ENCODE measurements at regions not wholly inside any gene's neighbourhood (a gene's known extent, or its start where the extent isn't known, plus 50 kb on each side); places are given as distances from the start of the nearest gene placed in this dataset.

DNA sequence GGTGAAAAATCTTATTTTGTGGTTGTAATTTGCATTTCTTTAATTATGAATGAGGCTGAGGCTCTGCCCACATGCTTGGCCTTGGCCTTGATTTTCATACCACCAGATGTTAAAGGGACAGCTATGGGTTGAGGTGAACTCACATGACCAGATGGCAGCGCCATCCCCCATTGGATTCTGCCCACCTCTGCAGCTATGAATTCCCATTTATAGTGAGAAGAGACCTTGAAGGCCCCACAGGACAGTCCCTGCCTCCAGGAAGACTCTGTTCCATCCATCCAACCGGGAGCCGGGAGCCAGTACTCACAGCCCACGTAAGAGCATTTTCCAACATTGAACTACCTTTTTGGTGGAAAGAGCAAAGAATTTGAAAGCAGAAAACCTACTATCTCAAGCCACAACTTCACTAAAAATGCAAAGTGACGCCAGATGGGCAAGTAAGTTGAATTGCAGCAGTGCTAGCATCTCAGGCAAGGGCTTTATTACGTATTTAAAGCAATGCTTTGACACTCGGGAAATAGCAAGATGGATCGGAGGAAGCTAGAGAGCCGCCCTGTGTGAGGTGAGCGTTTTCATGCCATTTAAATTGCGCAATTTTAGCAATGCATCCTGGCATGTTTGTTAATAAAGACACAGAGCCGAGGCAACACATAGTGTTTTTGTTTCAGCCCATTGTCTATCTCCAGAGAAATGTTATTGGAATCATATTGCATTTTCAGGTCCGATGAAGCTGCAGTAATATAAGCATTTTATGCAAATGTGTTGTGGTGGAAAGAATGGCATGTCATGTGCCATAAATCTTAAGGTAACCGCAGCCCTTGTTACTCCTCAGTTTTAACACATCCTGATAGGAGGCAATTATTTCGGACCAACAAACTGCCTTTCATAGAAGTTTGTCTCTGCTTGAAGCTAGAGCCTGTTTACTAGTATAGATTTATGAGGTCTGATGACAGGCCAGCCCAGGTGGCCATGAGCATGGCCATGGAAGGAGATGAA, 273.4 kb upstream of the TNRC6C start:
- Mint-ChIP-seq H3K36me3 (ENCODE audit: low read depth) (peaks cover 2% of the 10 kb centered on the region), H3K4me1 (peaks cover 2% of the 10 kb centered on the region), H3K27ac (no peak overlapping the region), H3K27me3 (no peaks in the 10 kb centered on the region), H3K4me3 (no peak overlapping the region)
- ATAC-seq, result no peak
- no peak for DNase-seq
- no peaks in the 10 kb centered on the region for H3K9me3 ChIP-seq (ENCODE audit: control insufficient read depth, low read length, poor library complexity, severe bottlenecking)

DNA sequence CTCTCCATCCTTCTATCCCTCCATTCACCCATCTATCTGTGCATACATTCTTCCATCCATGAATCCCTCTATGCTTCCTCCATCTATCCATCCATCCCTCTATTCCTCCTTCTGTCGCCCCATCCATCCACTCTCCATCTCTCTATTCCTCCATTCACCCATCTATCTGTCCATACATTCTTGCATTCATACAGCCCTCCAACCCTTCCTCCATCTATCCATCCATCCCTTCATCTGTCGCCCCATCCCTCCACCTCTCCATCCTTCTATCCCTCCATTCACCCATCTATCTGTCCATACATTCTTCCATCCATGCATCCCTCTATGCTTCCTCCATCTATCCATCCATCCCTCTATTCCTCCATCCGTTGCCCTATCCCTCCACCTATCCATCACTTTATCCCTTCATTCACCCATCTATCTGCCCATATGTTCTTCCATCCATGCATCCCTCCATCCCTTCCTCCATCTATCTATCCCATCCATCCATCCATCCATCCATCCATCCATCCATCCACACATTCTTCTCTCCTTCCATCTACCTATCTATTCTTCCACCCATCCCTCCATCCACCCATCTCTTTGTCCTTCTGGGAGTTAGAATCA, 272.5 kb upstream of the TNRC6C start:
- ATAC-seq (no peak), DNase-seq (no peak)
- Mint-ChIP-seq H3K4me1 (peaks cover 7% of the 10 kb centered on the region), H3K4me3 (no peak overlapping the region), H3K27me3 (no peaks in the 10 kb centered on the region), H3K27ac (no peak overlapping the region), H3K36me3 (ENCODE audit: low read depth) (peaks cover 2% of the 10 kb centered on the region)
- no peaks in the 10 kb centered on the region for H3K9me3 ChIP-seq (ENCODE audit: control insufficient read depth, low read length, poor library complexity, severe bottlenecking)

DNA sequence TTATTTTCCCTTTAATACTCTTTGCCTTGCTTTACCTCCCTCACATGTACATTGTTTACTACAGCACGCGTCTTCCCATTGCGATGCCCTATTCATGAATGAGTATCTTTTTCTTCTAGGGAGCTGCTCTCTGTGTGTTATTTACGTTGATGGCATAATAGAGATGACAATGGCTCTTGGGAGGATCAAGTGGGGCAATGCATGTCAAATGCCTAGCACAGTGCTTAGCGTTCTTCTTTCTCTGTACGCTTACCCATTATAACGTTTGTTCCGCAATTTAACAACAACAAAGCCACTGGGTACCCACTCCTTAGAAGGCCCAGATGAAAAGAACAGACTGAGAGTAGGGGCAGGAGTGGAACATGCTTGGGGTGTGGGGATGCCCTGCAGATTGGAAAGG, 271.6 kb upstream of the TNRC6C start:
- DNase-seq, result no peak
- no peaks in the 10 kb centered on the region for H3K9me3 ChIP-seq (ENCODE audit: control insufficient read depth, low read length, poor library complexity, severe bottlenecking)
- peaks cover 2% of the 10 kb centered on the region for H3K36me3 Mint-ChIP-seq (ENCODE audit: low read depth)
- ATAC-seq, result no peak
- H3K4me1 Mint-ChIP-seq, result peaks cover 16% of the 10 kb centered on the region
- no peaks in the 10 kb centered on the region for H3K27me3 Mint-ChIP-seq
- no peak overlapping the region for H3K4me3 Mint-ChIP-seq
- H3K27ac Mint-ChIP-seq, result no peak overlapping the region

DNA sequence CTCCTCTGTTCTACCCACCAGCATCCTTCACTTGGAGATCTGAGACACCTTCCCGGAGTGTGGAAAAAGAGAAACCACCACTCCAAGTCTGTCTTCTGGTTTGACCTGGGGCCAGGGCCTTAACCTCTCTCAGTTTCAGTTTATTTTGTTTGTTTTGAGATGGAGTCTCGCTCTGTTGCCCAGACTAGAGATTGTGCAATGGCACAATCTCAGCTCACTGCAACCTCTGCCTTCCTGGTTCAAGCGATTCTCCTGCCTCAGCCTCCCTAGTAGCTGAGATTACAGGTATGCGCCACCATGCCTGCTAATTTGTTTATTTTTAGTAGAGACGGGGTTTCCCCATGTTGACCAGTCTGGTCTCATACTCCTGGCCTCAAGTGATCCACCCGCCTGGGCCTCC, 271.1 kb upstream of the TNRC6C start:
- H3K27ac Mint-ChIP-seq, result no peak overlapping the region
- DNase-seq (no peak), ATAC-seq (no peak)
- peaks cover 20% of the 10 kb centered on the region for H3K4me1 Mint-ChIP-seq
- no peaks in the 10 kb centered on the region for H3K9me3 ChIP-seq (ENCODE audit: control insufficient read depth, low read length, poor library complexity, severe bottlenecking)
- no peak overlapping the region for H3K4me3 Mint-ChIP-seq
- H3K27me3 Mint-ChIP-seq, result no peaks in the 10 kb centered on the region
- peaks cover 2% of the 10 kb centered on the region for H3K36me3 Mint-ChIP-seq (ENCODE audit: low read depth)

DNA sequence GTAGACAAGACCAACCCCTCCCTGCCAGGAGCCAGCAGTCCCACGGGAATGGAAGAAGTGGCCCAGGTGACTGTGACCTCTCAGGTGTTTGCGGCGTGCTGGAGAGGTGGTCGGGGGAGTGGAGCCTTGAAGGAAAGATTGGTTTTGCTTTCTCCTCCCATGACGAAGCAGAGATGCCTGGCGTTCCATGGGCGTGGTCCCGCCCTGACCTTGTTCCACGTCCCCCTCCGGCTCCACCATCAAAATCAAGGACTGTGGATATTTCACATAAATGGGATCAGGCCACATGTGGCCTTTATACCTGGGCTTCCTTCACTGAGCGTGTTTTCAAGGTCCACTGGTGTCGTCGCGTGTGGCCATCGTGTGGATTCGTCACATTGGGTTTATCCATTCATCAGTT, 270.6 kb upstream of the TNRC6C start:
- H3K27ac Mint-ChIP-seq, result no peak overlapping the region
- no peaks in the 10 kb centered on the region for H3K9me3 ChIP-seq (ENCODE audit: control insufficient read depth, low read length, poor library complexity, severe bottlenecking)
- ATAC-seq, result no peak
- no peaks in the 10 kb centered on the region for H3K27me3 Mint-ChIP-seq
- no peak for DNase-seq
- H3K4me3 Mint-ChIP-seq, result no peak overlapping the region
- H3K4me1 Mint-ChIP-seq, result peaks cover 24% of the 10 kb centered on the region
- H3K36me3 Mint-ChIP-seq (ENCODE audit: low read depth), result peaks cover 2% of the 10 kb centered on the region

DNA sequence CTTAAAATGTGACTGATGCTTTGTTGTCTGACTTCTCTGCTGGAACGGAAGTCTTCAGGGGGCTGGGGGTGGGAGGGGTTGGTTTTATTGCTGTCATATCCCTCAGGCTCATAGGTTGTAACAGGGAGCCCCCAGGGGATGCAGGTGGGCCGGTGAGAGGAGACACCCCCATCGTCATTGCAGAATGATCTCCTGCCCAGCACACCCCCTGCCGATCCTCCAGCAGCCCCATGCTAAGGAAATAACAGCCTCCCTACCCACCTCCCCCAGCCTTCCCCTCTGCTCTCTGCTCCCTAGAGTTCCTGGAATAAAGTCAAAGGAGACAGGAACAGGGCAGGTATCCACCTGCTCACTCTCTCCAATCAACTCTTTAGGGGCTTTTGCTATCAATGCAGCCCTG, 270.1 kb upstream of the TNRC6C start:
- DNase-seq (no peak), ATAC-seq (no peak)
- no peak overlapping the region for H3K27ac Mint-ChIP-seq
- H3K36me3 Mint-ChIP-seq (ENCODE audit: low read depth), result peaks cover 2% of the 10 kb centered on the region
- H3K4me1 Mint-ChIP-seq, result peaks cover 28% of the 10 kb centered on the region
- H3K4me3 Mint-ChIP-seq, result no peak overlapping the region
- H3K27me3 Mint-ChIP-seq, result no peaks in the 10 kb centered on the region
- no peaks in the 10 kb centered on the region for H3K9me3 ChIP-seq (ENCODE audit: control insufficient read depth, low read length, poor library complexity, severe bottlenecking)

DNA sequence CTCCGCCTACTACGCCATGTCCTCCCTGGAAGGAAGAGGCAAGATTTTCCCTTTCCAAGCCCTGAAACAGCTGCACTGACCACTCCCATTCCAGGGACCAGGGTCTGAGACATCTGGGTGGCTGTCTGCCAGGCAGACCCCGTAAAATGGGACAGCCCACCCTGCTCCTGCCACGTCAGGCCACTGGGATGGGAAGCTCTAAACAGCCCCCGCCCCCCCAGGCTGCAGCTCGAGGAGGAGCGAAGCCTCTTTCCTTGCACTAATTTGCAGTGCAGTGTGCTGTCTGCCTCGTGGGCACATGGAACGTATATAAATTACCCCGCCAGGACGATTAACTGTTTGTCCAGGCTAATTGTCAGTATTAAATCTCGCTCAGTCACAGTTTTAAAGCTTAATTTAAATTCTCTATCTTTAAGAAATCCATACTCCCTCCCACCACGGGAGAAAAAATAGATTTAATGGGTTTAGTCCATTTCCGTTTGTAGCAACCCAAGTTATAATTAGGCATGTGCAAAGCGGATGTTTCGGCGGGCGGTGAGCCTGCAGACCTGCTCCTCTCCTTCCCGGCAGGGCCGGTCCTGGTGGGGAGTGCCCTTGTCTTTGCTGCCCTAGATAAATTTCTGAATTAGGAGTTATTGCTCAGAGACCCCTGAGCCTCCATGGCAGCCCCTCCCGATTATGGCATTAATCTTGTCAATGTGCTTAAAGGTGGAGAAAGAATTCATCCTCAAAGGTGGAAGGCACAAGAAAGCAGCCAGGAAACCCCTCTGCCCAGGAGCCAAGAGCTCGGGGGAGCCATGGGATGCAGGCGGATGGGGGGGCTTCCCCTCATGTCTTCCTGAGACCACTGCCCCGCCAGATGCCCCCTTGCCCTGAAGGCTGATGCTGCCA, 268.0 kb upstream of the TNRC6C start:
- no peak for DNase-seq
- Mint-ChIP-seq H3K27ac (peak overlapping the region; percentile 91), H3K27me3 (peaks cover 4% of the 10 kb centered on the region), H3K4me1 (peaks cover 41% of the 10 kb centered on the region), H3K4me3 (peak overlapping the region; percentile 67), H3K36me3 (ENCODE audit: low read depth) (peaks cover 2% of the 10 kb centered on the region)
- no peak for ATAC-seq
- no peaks in the 10 kb centered on the region for H3K9me3 ChIP-seq (ENCODE audit: control insufficient read depth, low read length, poor library complexity, severe bottlenecking)

DNA sequence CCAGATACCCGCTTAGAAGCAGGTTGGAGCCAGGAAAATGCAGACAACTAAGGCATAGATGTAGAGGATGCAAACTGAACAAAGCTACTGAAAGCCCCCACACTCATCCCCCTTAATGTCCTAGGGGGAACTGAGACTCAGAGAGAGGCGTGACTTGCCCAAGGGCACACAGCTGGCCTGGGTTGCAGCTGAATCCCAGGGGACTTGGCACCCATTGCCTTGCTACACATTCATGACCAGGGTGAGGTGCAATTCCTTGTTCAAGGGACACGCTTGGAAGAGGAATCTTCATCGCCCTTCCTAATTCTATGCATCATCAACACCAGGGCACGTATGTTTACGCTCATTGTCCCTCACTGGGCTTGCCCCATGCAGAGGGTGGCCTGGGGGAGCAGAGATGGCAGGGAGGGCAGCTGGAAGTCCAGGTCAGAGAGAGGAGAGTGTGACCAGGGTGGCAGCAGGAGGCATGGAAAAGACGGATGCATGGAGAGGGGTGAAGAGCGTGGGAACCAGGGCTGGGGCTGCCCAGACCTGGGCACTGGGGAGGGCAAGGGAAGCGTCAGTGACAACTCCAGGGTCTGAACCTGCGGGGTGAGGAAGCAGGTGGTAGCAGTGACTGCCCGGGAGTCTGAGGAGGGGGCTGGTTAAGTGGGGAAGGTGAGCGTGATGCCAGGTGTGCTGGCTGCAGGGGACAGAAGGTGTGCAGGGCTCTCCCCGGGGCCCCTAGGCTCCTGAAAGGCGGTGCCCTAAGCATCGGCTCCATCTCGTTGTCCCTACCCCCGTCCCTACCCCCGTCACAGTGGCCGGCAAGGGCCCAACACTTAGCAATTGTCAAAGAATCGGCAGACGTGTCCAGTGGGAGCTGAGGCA, 267.1 kb upstream of the TNRC6C start:
- H3K27me3 Mint-ChIP-seq, result peaks cover 8% of the 10 kb centered on the region
- DNase-seq, result no peak
- H3K4me3 Mint-ChIP-seq, result peak overlapping the region; percentile 67
- H3K36me3 Mint-ChIP-seq (ENCODE audit: low read depth), result peaks cover 2% of the 10 kb centered on the region
- ATAC-seq, result no peak
- H3K9me3 ChIP-seq (ENCODE audit: control insufficient read depth, low read length, poor library complexity, severe bottlenecking), result no peaks in the 10 kb centered on the region
- peaks cover 49% of the 10 kb centered on the region for H3K4me1 Mint-ChIP-seq
- H3K27ac Mint-ChIP-seq, result peak overlapping the region; percentile 91

DNA sequence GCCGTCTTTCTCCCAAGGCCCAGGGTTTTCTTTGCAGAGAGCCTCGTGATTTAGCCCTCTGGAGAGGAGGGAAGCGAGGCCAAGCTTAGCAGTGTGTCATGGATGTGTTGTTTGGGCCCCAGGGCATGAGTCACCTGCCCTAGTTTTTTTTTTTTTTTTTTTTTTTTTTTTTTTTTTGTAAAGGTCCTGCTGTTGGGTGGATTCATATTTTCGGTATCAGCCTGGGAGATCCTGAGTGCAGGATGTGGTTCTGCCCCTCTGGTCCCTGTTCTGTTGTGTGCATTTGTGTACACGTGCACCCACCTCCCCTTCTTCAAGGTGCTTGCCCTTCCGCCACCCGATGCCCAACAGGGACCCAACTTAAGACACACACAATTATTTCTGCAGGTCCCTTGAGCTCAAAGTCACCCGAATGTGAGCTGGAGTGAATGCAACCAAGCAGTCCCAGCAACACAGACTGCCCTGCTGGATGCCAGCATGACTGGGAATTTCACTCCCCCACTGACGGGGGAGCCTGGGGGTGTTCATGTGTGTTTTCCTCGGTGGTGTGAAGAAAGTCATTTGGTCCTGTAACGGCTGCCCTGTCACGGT, 265.8 kb upstream of the TNRC6C start:
- ATAC-seq, result peak; percentile 83
- no peaks in the 10 kb centered on the region for H3K36me3 Mint-ChIP-seq (ENCODE audit: low read depth)
- DNase-seq, result peak in 1 of 3 donors; percentile 22
- H3K4me1 Mint-ChIP-seq, result peaks cover 50% of the 10 kb centered on the region
- no peaks in the 10 kb centered on the region for H3K9me3 ChIP-seq (ENCODE audit: control insufficient read depth, low read length, poor library complexity, severe bottlenecking)
- H3K4me3 Mint-ChIP-seq, result peak overlapping the region; percentile 49
- H3K27ac Mint-ChIP-seq, result peak overlapping the region; percentile 91
- H3K27me3 Mint-ChIP-seq, result peaks cover 8% of the 10 kb centered on the region

DNA sequence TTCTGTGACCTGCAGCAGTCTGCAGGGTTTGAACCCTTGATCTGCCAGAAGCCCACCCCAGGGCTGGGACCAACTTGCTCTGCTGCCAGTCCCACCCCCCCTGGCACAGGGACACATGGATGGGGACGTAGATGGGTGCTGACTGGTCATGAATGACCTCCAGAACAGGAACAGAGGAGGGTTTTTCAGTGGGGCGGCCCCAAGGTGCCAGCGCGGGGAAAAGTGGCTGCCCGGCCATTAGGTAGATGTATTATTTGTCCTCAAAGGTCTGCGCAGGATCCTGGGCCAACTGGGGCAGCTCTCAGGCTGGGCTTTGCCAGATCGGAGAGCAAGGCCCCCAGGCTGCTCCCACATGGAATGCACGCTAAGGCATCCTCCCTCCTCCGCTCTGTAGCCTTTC, 265.2 kb upstream of the TNRC6C start:
- peak overlapping the region; percentile 91 for H3K27ac Mint-ChIP-seq
- peak overlapping the region; percentile 21 for H3K4me3 Mint-ChIP-seq
- H3K9me3 ChIP-seq (ENCODE audit: control insufficient read depth, low read length, poor library complexity, severe bottlenecking), result no peaks in the 10 kb centered on the region
- ATAC-seq (no peak), DNase-seq (no peak)
- peaks cover 50% of the 10 kb centered on the region for H3K4me1 Mint-ChIP-seq
- H3K36me3 Mint-ChIP-seq (ENCODE audit: low read depth), result no peaks in the 10 kb centered on the region
- H3K27me3 Mint-ChIP-seq, result peaks cover 8% of the 10 kb centered on the region

DNA sequence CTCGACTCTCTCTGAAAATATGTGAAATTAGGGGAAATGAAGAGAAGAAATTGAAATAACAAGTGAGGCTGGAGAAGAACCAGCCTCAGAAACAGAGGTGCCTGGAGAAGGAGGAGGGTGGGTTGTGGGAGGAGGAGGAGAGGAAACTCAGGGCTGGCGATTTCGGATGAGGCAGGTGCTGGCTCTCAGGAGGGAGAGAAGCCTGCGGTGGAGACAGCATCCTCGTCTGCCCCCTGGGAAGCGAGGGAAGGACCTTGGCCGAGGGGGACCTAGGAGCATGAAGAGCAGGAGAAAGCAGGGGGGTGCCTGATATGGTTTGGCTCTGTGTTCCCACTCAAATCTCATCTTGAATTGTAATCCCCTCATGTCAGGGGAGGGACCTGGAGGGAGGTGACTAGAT, 264.7 kb upstream of the TNRC6C start:
- Mint-ChIP-seq H3K27me3 (peaks cover 11% of the 10 kb centered on the region), H3K4me1 (peaks cover 51% of the 10 kb centered on the region), H3K27ac (peak overlapping the region; percentile 91), H3K36me3 (ENCODE audit: low read depth) (no peaks in the 10 kb centered on the region), H3K4me3 (peak overlapping the region; percentile 21)
- DNase-seq, result no peak
- H3K9me3 ChIP-seq (ENCODE audit: control insufficient read depth, low read length, poor library complexity, severe bottlenecking), result no peaks in the 10 kb centered on the region
- ATAC-seq, result no peak
